ENCODE measurements at regions not wholly inside any gene's neighbourhood (a gene's known extent, or its start where the extent isn't known, plus 50 kb on each side); places are given as distances from the start of the nearest gene placed in this dataset.

GRCh38 chr15:79595995-79596622, 164.0 kb downstream of the MINAR1 start:
- Histone ChIP-seq H3K27me3 (replicated peaks in 1 of 4; ENCODE audit: control extremely low read depth in 1 of 4, control insufficient read depth in 3 of 4, insufficient read depth in 4 of 4, low read length in 3 of 4) (peaks cover 0 to 9% (median 0%) of the 10 kb centered on the region in 4 experiments), H2AFZ (ENCODE audit: insufficient read depth, low read depth, low read length, poor library complexity, severe bottlenecking) (no peak overlapping the region), H3K4me2 (replicated peaks; ENCODE audit: low read depth, low read length, poor library complexity, severe bottlenecking) (no peak overlapping the region), H3K36me3 (replicated peaks in 1 of 2; ENCODE audit: control extremely low read depth in 1 of 2, control insufficient read depth in 1 of 2, extremely low read depth in 1 of 2, insufficient read depth in 2 of 2, low read length in 1 of 2) (no peaks in the 10 kb centered on the region), H3K4me3 (ENCODE audit: control extremely low read depth in 1 of 5, extremely low read depth in 1 of 5, insufficient read depth in 1 of 5, low read depth in 2 of 5, low read length in 4 of 5) (no peak overlapping the region), H3K9me3 (ENCODE audit: control extremely low read depth in 1 of 3, control insufficient read depth in 2 of 3, insufficient read depth in 1 of 3, low read length in 2 of 3) (peaks cover 0 to 3% (median 0%) of the 10 kb centered on the region in 3 donors), H4K20me1 (ENCODE audit: control insufficient read depth, insufficient read depth, low read length, poor library complexity, severe bottlenecking) (no peaks in the 10 kb centered on the region), H3K27ac (ENCODE audit: low read length in 2 of 2) (no peak overlapping the region), H3K4me1 (ENCODE audit: control insufficient read depth in 2 of 2, insufficient read depth in 2 of 2, low read length in 2 of 2) (no peaks in the 10 kb centered on the region), H3K79me2 (ENCODE audit: control insufficient read depth, insufficient read depth, low read length) (no peaks in the 10 kb centered on the region), H3K9ac (ENCODE audit: low read length) (no peak overlapping the region)
- ATAC-seq (ENCODE audit: low read depth): peak; percentile 58
- no peak overlapping the region for H3K4me3 Mint-ChIP-seq
- TF ChIP-seq, protein P1, sequence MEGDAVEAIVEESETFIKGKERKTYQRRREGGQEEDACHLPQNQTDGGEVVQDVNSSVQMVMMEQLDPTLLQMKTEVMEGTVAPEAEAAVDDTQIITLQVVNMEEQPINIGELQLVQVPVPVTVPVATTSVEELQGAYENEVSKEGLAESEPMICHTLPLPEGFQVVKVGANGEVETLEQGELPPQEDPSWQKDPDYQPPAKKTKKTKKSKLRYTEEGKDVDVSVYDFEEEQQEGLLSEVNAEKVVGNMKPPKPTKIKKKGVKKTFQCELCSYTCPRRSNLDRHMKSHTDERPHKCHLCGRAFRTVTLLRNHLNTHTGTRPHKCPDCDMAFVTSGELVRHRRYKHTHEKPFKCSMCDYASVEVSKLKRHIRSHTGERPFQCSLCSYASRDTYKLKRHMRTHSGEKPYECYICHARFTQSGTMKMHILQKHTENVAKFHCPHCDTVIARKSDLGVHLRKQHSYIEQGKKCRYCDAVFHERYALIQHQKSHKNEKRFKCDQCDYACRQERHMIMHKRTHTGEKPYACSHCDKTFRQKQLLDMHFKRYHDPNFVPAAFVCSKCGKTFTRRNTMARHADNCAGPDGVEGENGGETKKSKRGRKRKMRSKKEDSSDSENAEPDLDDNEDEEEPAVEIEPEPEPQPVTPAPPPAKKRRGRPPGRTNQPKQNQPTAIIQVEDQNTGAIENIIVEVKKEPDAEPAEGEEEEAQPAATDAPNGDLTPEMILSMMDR (IDR thresholded peaks at IDR 0.05): peak; percentile 34
- TF ChIP-seq EZH2 (IDR thresholded peaks at IDR 0.05; ENCODE audit: borderline replicate concordance, insufficient read depth, low read depth, low read length, poor library complexity, severe bottlenecking): no peak
- no peaks in the 10 kb centered on the region for H3K4me1 Mint-ChIP-seq
- H3K27ac Mint-ChIP-seq: no peak overlapping the region
- H3K9me3 Mint-ChIP-seq (ENCODE audit: insufficient read depth): no peaks in the 10 kb centered on the region
- ChIA-PET POLR2A (no interaction called here), CTCF (interaction anchor here (0.9 to 1.8 kb wide), 4 partner anchors 10 to 215 kb away, joined by 3 to 12 read pairs (median 4); no protein-coding TSS in a partner anchor)
- intact Hi-C loops (cut with micrococcal nuclease): loop anchor here (5.0 kb wide), 1 partner anchor 241 kb away; no protein-coding TSS in a partner anchor
- 33% methylated on average over 1 of the region's 4 CpGs for WGBS (ENCODE audit: insufficient coverage)
- peak; percentile 65 for DNase-seq
- peaks cover 35% of the 10 kb centered on the region for H3K27me3 Mint-ChIP-seq

GRCh38 chr15:79598639-79599038, 166.5 kb downstream of the MINAR1 start:
- POLR2A ChIA-PET: no interaction called here
- Histone ChIP-seq H3K9me3 (ENCODE audit: control extremely low read depth in 1 of 3, control insufficient read depth in 2 of 3, insufficient read depth in 1 of 3, low read length in 2 of 3) (peaks cover 0 to 3% (median 0%) of the 10 kb centered on the region in 3 donors), H3K27ac (ENCODE audit: low read length in 2 of 2) (no peak overlapping the region), H3K4me3 (ENCODE audit: control extremely low read depth in 1 of 5, extremely low read depth in 1 of 5, insufficient read depth in 1 of 5, low read depth in 2 of 5, low read length in 4 of 5) (no peak overlapping the region), H3K4me1 (ENCODE audit: control insufficient read depth in 2 of 2, insufficient read depth in 2 of 2, low read length in 2 of 2) (no peaks in the 10 kb centered on the region), H3K79me2 (ENCODE audit: control insufficient read depth, insufficient read depth, low read length) (no peaks in the 10 kb centered on the region), H4K20me1 (ENCODE audit: control insufficient read depth, insufficient read depth, low read length, poor library complexity, severe bottlenecking) (no peaks in the 10 kb centered on the region), H3K36me3 (replicated peaks in 1 of 2; ENCODE audit: control extremely low read depth in 1 of 2, control insufficient read depth in 1 of 2, extremely low read depth in 1 of 2, insufficient read depth in 2 of 2, low read length in 1 of 2) (no peaks in the 10 kb centered on the region), H3K27me3 (replicated peaks in 1 of 4; ENCODE audit: control extremely low read depth in 1 of 4, control insufficient read depth in 3 of 4, insufficient read depth in 4 of 4, low read length in 3 of 4) (peaks cover 0 to 5% (median 2%) of the 10 kb centered on the region in 4 experiments), H3K4me2 (replicated peaks; ENCODE audit: low read depth, low read length, poor library complexity, severe bottlenecking) (no peak overlapping the region), H3K9ac (ENCODE audit: low read length) (no peak overlapping the region), H2AFZ (ENCODE audit: insufficient read depth, low read depth, low read length, poor library complexity, severe bottlenecking) (no peak overlapping the region)
- ATAC-seq (ENCODE audit: low read depth): no peak
- no peaks in the 10 kb centered on the region for H3K4me1 Mint-ChIP-seq
- no peak for TF ChIP-seq EZH2 (IDR thresholded peaks at IDR 0.05; ENCODE audit: borderline replicate concordance, insufficient read depth, low read depth, low read length, poor library complexity, severe bottlenecking)
- TF ChIP-seq, protein P1 (IDR thresholded peaks at IDR 0.05): no peak
- no peak overlapping the region for H3K4me3 Mint-ChIP-seq
- CTCF ChIA-PET: no interaction called here
- 70% methylated on average over 1 of the region's 1 CpG for WGBS (ENCODE audit: insufficient coverage)
- intact Hi-C loops (cut with micrococcal nuclease): loop anchor here (5.0 kb wide), 1 partner anchor 239 kb away; no protein-coding TSS in a partner anchor
- H3K27me3 Mint-ChIP-seq: peaks cover 45% of the 10 kb centered on the region
- H3K9me3 Mint-ChIP-seq (ENCODE audit: insufficient read depth): no peaks in the 10 kb centered on the region
- no peak overlapping the region for H3K27ac Mint-ChIP-seq
- DNase-seq: no peak

Measured in B cell (primary cell).